ENCODE measurements at regions not wholly inside any gene's neighbourhood (a gene's known extent, or its start where the extent isn't known, plus 50 kb on each side); places are given as distances from the start of the nearest gene placed in this dataset.

DNA sequence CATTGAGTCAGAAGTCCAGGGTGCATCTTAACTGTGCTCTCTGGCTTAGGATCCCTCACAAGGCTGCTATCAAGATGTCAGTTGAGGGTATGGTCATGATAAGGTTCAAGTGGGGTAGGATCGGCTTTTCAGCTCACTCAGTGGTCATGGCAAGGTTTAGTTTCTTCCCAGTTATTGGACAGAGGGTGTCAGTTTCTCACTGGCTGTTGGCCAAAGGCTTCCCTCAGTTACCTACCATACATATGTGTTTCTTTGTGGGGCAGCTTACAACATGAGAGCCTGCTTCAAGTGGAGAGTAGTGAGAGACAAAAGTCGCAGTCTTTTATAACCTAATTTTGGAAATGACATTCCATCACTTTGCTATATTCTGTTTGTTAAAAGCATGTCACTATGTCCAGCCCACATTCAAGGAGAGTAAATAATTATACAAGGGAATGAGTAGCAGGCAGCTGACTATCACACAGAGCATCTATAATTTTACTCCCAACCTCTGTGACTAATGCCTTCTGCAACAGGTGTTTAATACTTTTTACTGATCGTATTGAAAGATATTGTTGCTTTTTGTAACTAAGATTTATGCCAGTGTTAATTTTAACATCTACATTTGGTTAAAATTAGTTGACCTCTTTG lies 572.8 kb upstream of the FBXO33 start:
- Histone ChIP-seq H3K4me3 (no peak overlapping the region), H3K4me1 (no peaks in the 10 kb centered on the region), H3K27ac (no peak overlapping the region), H3K36me3 (ENCODE audit: insufficient read depth in 1 of 2, low read depth in 1 of 2) (no peaks in the 10 kb centered on the region), H3K9me3 (no peaks in the 10 kb centered on the region), H3K27me3 (ENCODE audit: insufficient read depth in 3 of 3, low read length in 2 of 3) (no peaks in the 10 kb centered on the region)
- 43 to 56% (median 49%) methylated on average over 3 of the region's 3 CpGs for WGBS, 3 donors
- no peak for TF ChIP-seq CTCF (IDR thresholded peaks at IDR 0.05)
- intact Hi-C loops (cut with DNase I): no loop called here
- DNase-seq: no peak
- no peak for ATAC-seq

- no peak for TF ChIP-seq CTCF (IDR thresholded peaks at IDR 0.05)
- 73 to 77% (median 77%) methylated on average over 5 of the region's 5 CpGs for WGBS, 3 donors
- intact Hi-C loops (cut with DNase I): no loop called here
Observed at GRCh38 chr14:40003773-40004172, 571.5 kb upstream of the FBXO33 start.

DNA sequence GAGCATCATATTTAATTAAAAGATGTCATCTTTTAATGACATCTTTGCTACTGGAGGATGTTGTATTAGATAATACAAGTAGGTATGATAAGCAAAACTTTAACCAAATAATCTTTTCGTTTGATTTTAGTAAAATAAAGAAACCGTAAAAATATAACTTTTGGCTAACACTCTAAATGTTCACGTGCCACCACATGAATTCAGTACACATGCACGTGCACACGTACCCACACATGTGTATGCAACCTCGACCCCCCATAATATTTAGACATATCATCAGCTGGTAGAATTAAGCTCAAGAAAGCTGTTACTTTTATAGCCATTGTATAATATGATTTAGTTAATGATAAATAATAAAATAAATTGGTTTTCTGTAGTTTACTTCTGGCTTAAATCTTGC lies 566.6 kb upstream of the FBXO33 start:
- no peak for ATAC-seq
- no peak for DNase-seq
- 86 to 90% (median 87%) methylated on average over 6 of the region's 6 CpGs for WGBS, 3 donors
- Histone ChIP-seq H3K27me3 (ENCODE audit: insufficient read depth in 3 of 3, low read length in 2 of 3) (no peaks in the 10 kb centered on the region), H3K27ac (no peak overlapping the region), H3K36me3 (ENCODE audit: insufficient read depth in 1 of 2, low read depth in 1 of 2) (no peaks in the 10 kb centered on the region), H3K4me1 (no peaks in the 10 kb centered on the region), H3K9me3 (no peaks in the 10 kb centered on the region), H3K4me3 (no peak overlapping the region)
- no peak for TF ChIP-seq CTCF (IDR thresholded peaks at IDR 0.05)
- intact Hi-C loops (cut with DNase I): no loop called here

More at GRCh38 chr14:40003773-40004172, 571.5 kb upstream of the FBXO33 start:
- Histone ChIP-seq H3K27ac (no peak overlapping the region), H3K36me3 (ENCODE audit: insufficient read depth in 1 of 2, low read depth in 1 of 2) (no peaks in the 10 kb centered on the region), H3K9me3 (no peaks in the 10 kb centered on the region), H3K4me3 (no peak overlapping the region), H3K4me1 (no peaks in the 10 kb centered on the region), H3K27me3 (ENCODE audit: insufficient read depth in 3 of 3, low read length in 2 of 3) (no peaks in the 10 kb centered on the region)
- no peak for DNase-seq
- no peak for ATAC-seq

DNA sequence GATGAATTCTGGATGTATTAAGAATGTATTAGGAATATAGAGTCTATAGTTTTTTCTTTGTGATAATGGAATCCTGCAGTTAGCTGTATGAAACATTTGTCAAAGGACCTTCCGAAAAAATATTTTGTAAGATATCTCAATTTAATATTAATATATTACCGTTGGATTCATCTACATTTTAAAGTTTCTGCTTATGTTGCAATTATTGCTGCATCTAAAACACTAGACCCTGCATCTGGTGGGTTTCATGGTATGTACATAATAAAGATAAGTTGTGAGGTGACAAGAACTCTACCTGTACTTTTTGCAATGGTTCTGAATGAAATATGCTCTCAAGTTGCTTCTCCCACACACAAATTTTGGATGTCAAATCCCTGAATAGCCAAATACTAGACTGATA lies 565.9 kb upstream of the FBXO33 start:
- no peak overlapping the region for H3K4me3 ChIP-seq
- H3K36me3 ChIP-seq (ENCODE audit: insufficient read depth in 1 of 2, low read depth in 1 of 2): no peaks in the 10 kb centered on the region
- no peak overlapping the region for H3K27ac ChIP-seq
- H3K9me3 ChIP-seq: no peaks in the 10 kb centered on the region
- H3K4me1 ChIP-seq: no peaks in the 10 kb centered on the region
- no peaks in the 10 kb centered on the region for H3K27me3 ChIP-seq (ENCODE audit: insufficient read depth in 3 of 3, low read length in 2 of 3)
- WGBS, 3 donors: 88 to 92% (median 91%) methylated on average over 2 of the region's 2 CpGs
- intact Hi-C loops (cut with DNase I): no loop called here
- DNase-seq (no peak), ATAC-seq (no peak)
- TF ChIP-seq CTCF (IDR thresholded peaks at IDR 0.05): no peak

DNA sequence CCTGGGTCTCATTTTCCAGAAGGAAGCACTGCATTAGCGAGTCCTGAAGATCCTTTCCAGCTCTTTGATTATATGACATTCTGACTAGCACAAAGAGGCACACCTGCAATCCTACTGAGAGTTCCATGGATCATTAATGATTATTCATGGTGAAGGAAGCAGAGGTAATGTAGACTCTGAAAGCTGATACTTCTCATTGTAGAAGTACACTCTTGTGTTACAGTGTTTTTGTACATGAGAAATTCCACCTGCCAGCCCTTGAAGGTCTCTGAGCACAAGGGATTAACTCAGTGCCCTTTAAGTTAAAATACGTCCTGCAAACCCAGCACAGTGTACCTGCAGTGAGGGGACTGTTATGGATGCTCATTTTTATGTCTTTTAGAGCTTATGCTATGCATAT lies 558.8 kb upstream of the FBXO33 start:
- WGBS, 3 donors: 55 to 64% (median 59%) methylated on average over 2 of the region's 2 CpGs

More for the DNA sequence above, 558.8 kb upstream of the FBXO33 start:
- Histone ChIP-seq H3K27ac (no peak overlapping the region), H3K4me1 (no peaks in the 10 kb centered on the region), H3K4me3 (no peak overlapping the region), H3K27me3 (ENCODE audit: insufficient read depth in 3 of 3, low read length in 2 of 3) (no peaks in the 10 kb centered on the region), H3K9me3 (no peaks in the 10 kb centered on the region), H3K36me3 (ENCODE audit: insufficient read depth in 1 of 2, low read depth in 1 of 2) (no peaks in the 10 kb centered on the region)
- DNase-seq: no peak
- ATAC-seq: no peak
- no peak for TF ChIP-seq CTCF (IDR thresholded peaks at IDR 0.05)
- intact Hi-C loops (cut with DNase I): no loop called here
